ENCODE measurements at regions not wholly inside any gene's neighbourhood (a gene's known extent, or its start where the extent isn't known, plus 50 kb on each side); places are given as distances from the start of the nearest gene placed in this dataset.

DNA sequence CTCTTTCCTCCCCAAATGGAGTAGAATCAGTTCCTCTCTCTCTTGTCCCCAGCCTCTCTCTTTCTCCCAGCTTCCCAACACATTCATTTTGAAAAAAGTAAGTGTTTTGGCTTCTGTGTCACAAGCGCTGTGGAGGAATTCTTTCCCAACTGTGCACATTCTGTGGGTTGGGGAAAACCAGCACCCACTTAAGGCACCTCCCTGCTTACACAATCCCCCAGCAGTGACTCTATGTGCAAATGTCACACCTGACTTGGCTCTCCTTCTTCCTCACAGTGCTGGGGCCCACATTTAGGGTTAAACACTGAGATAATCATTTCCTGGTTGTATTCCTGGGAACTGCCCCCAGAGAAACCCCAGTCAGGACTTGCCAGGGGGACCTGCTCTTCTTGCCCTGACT lies 358.1 kb upstream of the ZNF32 start:
- no peaks in the 10 kb centered on the region for H3K27me3 ChIP-seq (ENCODE audit: control insufficient read depth, insufficient read depth, low read length)
- H3K36me3 ChIP-seq (ENCODE audit: control insufficient read depth, insufficient read depth, low read length): no peaks in the 10 kb centered on the region
- TF ChIP-seq CTCF (IDR thresholded peaks at IDR 0.05; ENCODE audit: insufficient read depth, low read length, poor library complexity, severe bottlenecking): no peak
- DNase-seq (ENCODE audit: low read depth): peak; percentile 39
- H3K4me3 ChIP-seq (ENCODE audit: low read depth, low read length): no peak overlapping the region

DNA sequence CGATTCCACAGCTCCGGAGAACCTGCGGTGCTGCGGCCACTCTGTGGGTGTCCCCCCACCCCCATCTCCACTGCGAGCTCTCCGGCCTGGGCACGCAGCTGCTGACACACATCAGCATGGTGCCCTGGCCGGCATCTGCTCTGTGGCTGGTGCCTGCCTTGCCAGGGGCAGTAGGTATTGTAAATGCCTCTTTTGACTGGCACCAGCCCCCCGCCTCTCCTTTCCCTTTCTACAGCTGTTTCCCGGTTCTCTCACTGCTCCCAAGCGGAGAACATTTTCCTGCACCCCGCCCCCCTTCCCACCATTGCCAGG lies 357.1 kb upstream of the ZNF32 start:
- Histone ChIP-seq H3K4me3 (ENCODE audit: low read depth, low read length) (no peak overlapping the region), H3K27me3 (ENCODE audit: control insufficient read depth, insufficient read depth, low read length) (no peaks in the 10 kb centered on the region), H3K36me3 (ENCODE audit: control insufficient read depth, insufficient read depth, low read length) (no peaks in the 10 kb centered on the region)
- TF ChIP-seq CTCF (IDR thresholded peaks at IDR 0.05; ENCODE audit: insufficient read depth, low read length, poor library complexity, severe bottlenecking): no peak
- no peak for DNase-seq (ENCODE audit: low read depth)

DNA sequence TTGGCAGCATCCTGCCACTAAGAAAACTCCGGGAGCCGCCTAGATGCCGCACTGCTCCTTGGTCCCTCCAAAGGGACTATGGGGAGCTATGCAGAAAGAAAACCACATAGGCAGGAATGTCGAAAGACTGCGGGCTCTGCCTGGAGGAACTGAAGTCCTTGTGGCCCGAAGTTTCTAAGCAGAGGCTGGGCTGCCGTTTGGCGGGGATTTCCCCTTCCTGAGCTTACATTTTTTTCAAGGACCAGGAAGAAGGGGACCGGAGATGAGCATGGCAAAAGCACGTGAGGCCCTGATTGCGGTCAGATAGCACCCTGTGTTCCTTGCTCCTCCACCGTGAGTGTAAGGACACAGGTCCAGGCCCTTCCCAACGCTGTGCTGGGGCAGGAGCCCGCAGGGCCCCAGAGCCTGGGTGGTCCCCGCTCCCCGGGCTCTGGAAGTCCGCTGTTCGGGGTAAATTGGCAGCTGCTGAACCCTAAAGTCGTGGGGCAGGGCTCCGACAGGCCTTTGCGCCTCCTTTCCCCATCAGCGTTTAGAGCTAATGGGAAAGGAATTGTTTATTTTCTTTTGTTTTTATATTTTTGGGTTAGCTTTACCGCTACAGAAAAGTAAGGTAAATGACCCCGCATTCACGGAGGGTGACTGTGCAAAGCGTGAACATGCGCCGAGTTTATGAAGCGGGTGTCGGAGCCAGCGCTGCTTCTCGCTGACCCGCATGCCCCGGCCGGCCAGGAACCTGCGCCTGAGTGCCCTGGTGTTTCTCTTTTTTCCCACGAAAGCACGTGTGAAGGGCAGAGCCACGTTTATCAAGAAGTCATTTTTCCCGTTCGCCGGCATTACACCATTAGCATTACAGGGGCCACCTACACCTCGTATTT lies 356.5 kb upstream of the ZNF32 start:
- H3K27me3 ChIP-seq (ENCODE audit: control insufficient read depth, insufficient read depth, low read length): no peaks in the 10 kb centered on the region

DNA sequence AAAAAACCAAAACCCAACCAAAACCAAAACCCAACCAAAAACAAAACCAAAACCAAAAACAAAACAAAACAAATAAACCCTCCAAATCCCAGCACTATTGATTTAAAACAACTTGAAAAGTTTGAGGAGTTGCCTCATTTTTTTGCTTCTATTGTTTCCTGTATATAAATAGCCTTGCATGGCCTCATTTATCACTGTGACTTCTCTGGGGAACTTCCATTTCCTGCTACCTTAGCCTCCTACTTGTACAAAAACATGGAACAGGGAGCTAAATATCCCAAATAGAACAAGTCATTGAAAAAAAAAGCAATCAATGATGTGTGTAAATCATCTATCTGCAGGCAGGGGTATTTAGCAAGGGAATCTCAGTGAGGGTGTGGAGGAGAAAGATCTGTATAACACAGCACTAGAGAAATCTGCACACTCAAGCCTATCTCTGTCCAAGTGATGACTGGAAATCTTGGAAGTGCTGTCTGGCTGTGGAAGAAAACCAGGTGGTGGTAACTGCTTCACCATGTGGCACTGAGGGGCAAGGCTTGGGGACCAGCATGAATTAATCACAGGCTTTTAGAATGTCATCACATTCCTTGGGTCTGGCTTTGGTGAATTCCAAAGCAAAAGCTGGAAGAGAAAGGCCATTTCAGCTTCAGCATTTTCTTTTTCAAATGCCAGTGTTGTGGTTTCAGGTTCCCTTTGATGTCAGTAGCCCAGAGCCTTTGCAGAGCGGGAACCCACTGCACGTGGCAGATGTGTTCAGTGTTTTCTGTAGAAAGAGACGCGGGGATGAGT lies 349.5 kb upstream of the ZNF32 start:
- DNase-seq (ENCODE audit: low read depth): no peak
- Histone ChIP-seq H3K36me3 (ENCODE audit: control insufficient read depth, insufficient read depth, low read length) (no peaks in the 10 kb centered on the region), H3K4me3 (ENCODE audit: low read depth, low read length) (no peak overlapping the region), H3K27me3 (ENCODE audit: control insufficient read depth, insufficient read depth, low read length) (no peaks in the 10 kb centered on the region)
- no peak for TF ChIP-seq CTCF (IDR thresholded peaks at IDR 0.05; ENCODE audit: insufficient read depth, low read length, poor library complexity, severe bottlenecking)

More for the DNA sequence above, 356.5 kb upstream of the ZNF32 start:
- DNase-seq (ENCODE audit: low read depth): no peak
- no peak overlapping the region for H3K4me3 ChIP-seq (ENCODE audit: low read depth, low read length)
- TF ChIP-seq CTCF (IDR thresholded peaks at IDR 0.05; ENCODE audit: insufficient read depth, low read length, poor library complexity, severe bottlenecking): no peak
- H3K36me3 ChIP-seq (ENCODE audit: control insufficient read depth, insufficient read depth, low read length): no peaks in the 10 kb centered on the region

DNA sequence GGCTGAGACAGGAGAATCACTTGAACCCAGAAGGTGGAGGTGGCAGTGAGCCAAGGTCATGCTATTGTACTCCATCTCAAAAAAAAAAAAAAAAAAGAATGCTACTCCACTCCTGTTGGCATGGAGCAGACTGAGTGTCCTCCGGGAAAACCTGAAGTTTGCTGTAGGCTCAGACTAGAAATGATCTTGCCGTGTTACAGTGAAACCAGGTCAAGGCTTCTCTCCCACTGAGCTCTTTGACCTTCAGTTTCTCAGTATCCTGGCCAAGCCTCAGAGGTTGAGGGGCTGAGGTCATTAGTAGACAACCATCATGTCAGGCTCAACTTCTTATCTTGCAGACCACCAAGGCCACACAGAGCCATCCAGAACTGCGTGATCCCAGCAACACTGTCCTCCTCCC lies 348.6 kb upstream of the ZNF32 start:
- DNase-seq (ENCODE audit: low read depth): no peak
- Histone ChIP-seq H3K4me3 (ENCODE audit: low read depth, low read length) (no peak overlapping the region), H3K36me3 (ENCODE audit: control insufficient read depth, insufficient read depth, low read length) (no peaks in the 10 kb centered on the region), H3K27me3 (ENCODE audit: control insufficient read depth, insufficient read depth, low read length) (no peaks in the 10 kb centered on the region)
- no peak for TF ChIP-seq CTCF (IDR thresholded peaks at IDR 0.05; ENCODE audit: insufficient read depth, low read length, poor library complexity, severe bottlenecking)

Measured in kidney epithelial cell (primary cell).